Immature natural killer cell (primary cell): ENCODE measurements at regions not wholly inside any gene's neighbourhood (a gene's known extent, or its start where the extent isn't known, plus 50 kb on each side); places are given as distances from the start of the nearest gene placed in this dataset.

ENCODE experiments used
- DNase-seq, 3 donors: peaks; one replicate each; pipeline ENCODE4 v3.0.0; 2022; ENCODE audit warnings: mixed read lengths in 1 of 3
- H3K27ac Mint-ChIP-seq, 6 donors: one replicate each; pipeline ENCODE4 v1.8.0; 2020; ENCODE audit warnings: mixed read lengths in 6 of 6, mild to moderate bottlenecking in 5 of 6, inconsistent platforms in 4 of 6, moderate library complexity in 3 of 6
- H3K27me3 Mint-ChIP-seq, 3 donors: one replicate each; pipeline ENCODE4 v1.8.0; 2020 to 2021; ENCODE audit warnings: low read depth in 3 of 3, mild to moderate bottlenecking in 3 of 3, mixed read lengths in 3 of 3, moderate library complexity in 3 of 3, inconsistent platforms in 1 of 3
- H3K36me3 Mint-ChIP-seq, 3 donors: one replicate each; pipeline ENCODE4 v1.8.0; 2020; ENCODE audit warnings: mixed read lengths in 3 of 3, inconsistent platforms in 2 of 3, mild to moderate bottlenecking in 2 of 3
- H3K4me1 Mint-ChIP-seq, 2 donors: one replicate each; pipeline ENCODE4 v1.8.0; 2020; ENCODE audit warnings: inconsistent platforms in 2 of 2, mild to moderate bottlenecking in 2 of 2, mixed read lengths in 2 of 2, moderate library complexity in 1 of 2
- H3K4me3 Mint-ChIP-seq, 5 donors: one replicate each; pipeline ENCODE4 v1.8.0; 2020; ENCODE audit warnings: mild to moderate bottlenecking in 5 of 5, mixed read lengths in 5 of 5, inconsistent platforms in 3 of 5, moderate library complexity in 3 of 5
- H3K9me3 Mint-ChIP-seq, 6 donors: one replicate each; pipeline ENCODE4 v1.8.0; 2020; ENCODE audit warnings: mild to moderate bottlenecking in 6 of 6, mixed read lengths in 6 of 6, inconsistent platforms in 4 of 6, moderate library complexity in 3 of 6

GRCh38 chr1:219385787-219386427 is 212.2 kb downstream of the LYPLAL1 start:
- Mint-ChIP-seq H3K4me3 (no peak overlapping the region), H3K9me3 (peaks cover 0 to 2% (median 0%) of the 10 kb centered on the region in 6 donors), H3K36me3 (no peaks in the 10 kb centered on the region), H3K27ac (no peak overlapping the region), H3K4me1 (no peaks in the 10 kb centered on the region), H3K27me3 (no peaks in the 10 kb centered on the region)
- peak in 1 of 3 donors; percentile 26 for DNase-seq

GRCh38 chr1:219383281-219383680 is 209.6 kb downstream of the LYPLAL1 start:
- H3K27ac Mint-ChIP-seq, result no peak overlapping the region
- peaks cover 0 to 1% (median 0%) of the 10 kb centered on the region in 3 donors for H3K27me3 Mint-ChIP-seq
- H3K9me3 Mint-ChIP-seq, result peaks cover 0 to 2% (median 0%) of the 10 kb centered on the region in 6 donors
- H3K36me3 Mint-ChIP-seq, result no peaks in the 10 kb centered on the region
- H3K4me1 Mint-ChIP-seq, result no peaks in the 10 kb centered on the region
- no peak overlapping the region for H3K4me3 Mint-ChIP-seq
- DNase-seq, result no peak

- no peak overlapping the region for H3K27ac Mint-ChIP-seq
- no peak for DNase-seq
- no peaks in the 10 kb centered on the region for H3K36me3 Mint-ChIP-seq
- H3K4me3 Mint-ChIP-seq, result no peak overlapping the region
- H3K9me3 Mint-ChIP-seq, result peaks cover 0 to 8% (median 0%) of the 10 kb centered on the region in 6 donors
- peaks cover 0 to 1% (median 0%) of the 10 kb centered on the region in 3 donors for H3K27me3 Mint-ChIP-seq
- no peaks in the 10 kb centered on the region for H3K4me1 Mint-ChIP-seq
Observed at GRCh38 chr1:219381396-219381795, 207.7 kb downstream of the LYPLAL1 start.

- peaks cover 0 to 1% (median 0%) of the 10 kb centered on the region in 3 donors for H3K27me3 Mint-ChIP-seq
- H3K4me3 Mint-ChIP-seq, result no peak overlapping the region
- no peaks in the 10 kb centered on the region for H3K36me3 Mint-ChIP-seq
- DNase-seq, result no peak
- H3K9me3 Mint-ChIP-seq, result peaks cover 0 to 8% (median 0%) of the 10 kb centered on the region in 6 donors
- H3K4me1 Mint-ChIP-seq, result no peaks in the 10 kb centered on the region
- no peak overlapping the region for H3K27ac Mint-ChIP-seq
Observed at GRCh38 chr1:219380463-219380862, 206.8 kb downstream of the LYPLAL1 start.

- DNase-seq, result no peak
- H3K27me3 Mint-ChIP-seq, result peaks cover 0 to 1% (median 0%) of the 10 kb centered on the region in 3 donors
- H3K27ac Mint-ChIP-seq, result no peak overlapping the region
- H3K36me3 Mint-ChIP-seq, result no peaks in the 10 kb centered on the region
- no peaks in the 10 kb centered on the region for H3K4me1 Mint-ChIP-seq
- peaks cover 0 to 8% (median 0%) of the 10 kb centered on the region in 6 donors for H3K9me3 Mint-ChIP-seq
- H3K4me3 Mint-ChIP-seq, result no peak overlapping the region
Observed at GRCh38 chr1:219379691-219380090, 206.0 kb downstream of the LYPLAL1 start.

GRCh38 chr1:219374636-219375035 is 201.0 kb downstream of the LYPLAL1 start:
- no peak for DNase-seq
- Mint-ChIP-seq H3K4me1 (no peaks in the 10 kb centered on the region), H3K36me3 (no peaks in the 10 kb centered on the region), H3K9me3 (peaks cover 0 to 13% (median 0%) of the 10 kb centered on the region in 6 donors), H3K27me3 (peaks cover 0 to 2% (median 0%) of the 10 kb centered on the region in 3 donors), H3K4me3 (no peak overlapping the region), H3K27ac (no peak overlapping the region)

GRCh38 chr1:219374046-219374566 is 200.4 kb downstream of the LYPLAL1 start:
- no peaks in the 10 kb centered on the region for H3K4me1 Mint-ChIP-seq
- peaks cover 0 to 2% (median 0%) of the 10 kb centered on the region in 3 donors for H3K27me3 Mint-ChIP-seq
- H3K36me3 Mint-ChIP-seq, result no peaks in the 10 kb centered on the region
- no peak overlapping the region for H3K4me3 Mint-ChIP-seq
- H3K27ac Mint-ChIP-seq, result no peak overlapping the region
- H3K9me3 Mint-ChIP-seq, result peaks cover 0 to 13% (median 0%) of the 10 kb centered on the region in 6 donors
- no peak for DNase-seq

- Mint-ChIP-seq H3K4me1 (no peaks in the 10 kb centered on the region), H3K27ac (no peak overlapping the region), H3K36me3 (no peaks in the 10 kb centered on the region), H3K4me3 (no peak overlapping the region), H3K9me3 (peaks cover 0 to 13% (median 1%) of the 10 kb centered on the region in 6 donors), H3K27me3 (peaks cover 0 to 2% (median 0%) of the 10 kb centered on the region in 3 donors)
- DNase-seq, result no peak
Observed at GRCh38 chr1:219373616-219373935, 199.9 kb downstream of the LYPLAL1 start.

GRCh38 chr1:219372916-219373615 is 199.4 kb downstream of the LYPLAL1 start:
- no peak overlapping the region for H3K27ac Mint-ChIP-seq
- no peak overlapping the region for H3K4me3 Mint-ChIP-seq
- no peaks in the 10 kb centered on the region for H3K4me1 Mint-ChIP-seq
- peaks cover 0 to 2% (median 0%) of the 10 kb centered on the region in 3 donors for H3K27me3 Mint-ChIP-seq
- H3K9me3 Mint-ChIP-seq, result peaks cover 0 to 14% (median 2%) of the 10 kb centered on the region in 6 donors
- DNase-seq, result no peak
- H3K36me3 Mint-ChIP-seq, result no peaks in the 10 kb centered on the region

- peaks cover 0 to 2% (median 0%) of the 10 kb centered on the region in 3 donors for H3K27me3 Mint-ChIP-seq
- no peak for DNase-seq
- H3K4me1 Mint-ChIP-seq, result no peaks in the 10 kb centered on the region
- peaks cover 0 to 9% (median 3%) of the 10 kb centered on the region in 6 donors for H3K9me3 Mint-ChIP-seq
- no peaks in the 10 kb centered on the region for H3K36me3 Mint-ChIP-seq
- H3K27ac Mint-ChIP-seq, result no peak overlapping the region
- H3K4me3 Mint-ChIP-seq, result no peak overlapping the region
Observed at GRCh38 chr1:219371471-219371870, 197.8 kb downstream of the LYPLAL1 start.

- Mint-ChIP-seq H3K4me1 (no peaks in the 10 kb centered on the region), H3K27me3 (peaks cover 0 to 4% (median 0%) of the 10 kb centered on the region in 3 donors), H3K4me3 (no peak overlapping the region), H3K9me3 (peaks cover 0 to 5% (median 3%) of the 10 kb centered on the region in 6 donors), H3K27ac (no peak overlapping the region), H3K36me3 (no peaks in the 10 kb centered on the region)
- no peak for DNase-seq
Observed at GRCh38 chr1:219367496-219367895, 193.8 kb downstream of the LYPLAL1 start.

GRCh38 chr1:219365451-219365850 is 191.8 kb downstream of the LYPLAL1 start:
- peaks cover 0 to 5% (median 3%) of the 10 kb centered on the region in 6 donors for H3K9me3 Mint-ChIP-seq
- no peak overlapping the region for H3K4me3 Mint-ChIP-seq
- no peaks in the 10 kb centered on the region for H3K36me3 Mint-ChIP-seq
- DNase-seq, result no peak
- peaks cover 0 to 3% (median 0%) of the 10 kb centered on the region in 3 donors for H3K27me3 Mint-ChIP-seq
- no peak overlapping the region for H3K27ac Mint-ChIP-seq
- H3K4me1 Mint-ChIP-seq, result no peaks in the 10 kb centered on the region

- H3K4me1 Mint-ChIP-seq, result no peaks in the 10 kb centered on the region
- no peaks in the 10 kb centered on the region for H3K36me3 Mint-ChIP-seq
- peaks cover 0 to 5% (median 0%) of the 10 kb centered on the region in 6 donors for H3K9me3 Mint-ChIP-seq
- peaks cover 0 to 4% (median 0%) of the 10 kb centered on the region in 3 donors for H3K27me3 Mint-ChIP-seq
- no peak overlapping the region for H3K4me3 Mint-ChIP-seq
- no peak for DNase-seq
- no peak overlapping the region for H3K27ac Mint-ChIP-seq
Observed at GRCh38 chr1:219362702-219363101, 189.0 kb downstream of the LYPLAL1 start.

GRCh38 chr1:219359126-219359525 is 185.4 kb downstream of the LYPLAL1 start:
- DNase-seq, result no peak
- Mint-ChIP-seq H3K9me3 (peaks cover 0 to 9% (median 2%) of the 10 kb centered on the region in 6 donors), H3K27ac (no peak overlapping the region), H3K27me3 (peaks cover 0 to 6% (median 0%) of the 10 kb centered on the region in 3 donors), H3K4me3 (no peak overlapping the region), H3K36me3 (no peaks in the 10 kb centered on the region), H3K4me1 (no peaks in the 10 kb centered on the region)
